IPS-20b (cell line): ENCODE measurements at regions not wholly inside any gene's neighbourhood (a gene's known extent, or its start where the extent isn't known, plus 50 kb on each side); places are given as distances from the start of the nearest gene placed in this dataset.

ENCODE experiments used
- H3K27ac ChIP-seq: one replicate; pipeline ENCODE4 v1.5.1; 2013; ENCODE audit warnings: low read length
- H3K27me3 ChIP-seq: 2 replicates; pipeline ENCODE4 v1.6.1; 2013; ENCODE audit warnings: mild to moderate bottlenecking, low read length, inconsistent platforms; ENCODE audit not compliant: insufficient read depth
- H3K36me3 ChIP-seq: 2 replicates; pipeline ENCODE4 v1.6.1; 2013; ENCODE audit warnings: low read depth, mild to moderate bottlenecking, inconsistent platforms, low read length, moderate library complexity; ENCODE audit not compliant: insufficient read depth
- H3K4me1 ChIP-seq: 2 replicates; pipeline ENCODE4 v1.6.1; 2013; ENCODE audit warnings: mild to moderate bottlenecking, control low read depth, inconsistent platforms, low read length, moderate library complexity; ENCODE audit not compliant: insufficient read depth
- H3K4me3 ChIP-seq: 2 replicates; pipeline ENCODE4 v1.5.1; 2013; ENCODE audit warnings: mild to moderate bottlenecking, low read length, inconsistent platforms
- H3K9ac ChIP-seq: 2 replicates; pipeline ENCODE4 v1.6.1; 2013; ENCODE audit warnings: low read depth, mild to moderate bottlenecking, inconsistent platforms, low read length, moderate library complexity
- H3K9me3 ChIP-seq: 2 replicates; pipeline ENCODE4 v1.6.1; 2013; ENCODE audit warnings: mild to moderate bottlenecking, low read depth, low read length, inconsistent platforms; ENCODE audit not compliant: insufficient read depth

DNA sequence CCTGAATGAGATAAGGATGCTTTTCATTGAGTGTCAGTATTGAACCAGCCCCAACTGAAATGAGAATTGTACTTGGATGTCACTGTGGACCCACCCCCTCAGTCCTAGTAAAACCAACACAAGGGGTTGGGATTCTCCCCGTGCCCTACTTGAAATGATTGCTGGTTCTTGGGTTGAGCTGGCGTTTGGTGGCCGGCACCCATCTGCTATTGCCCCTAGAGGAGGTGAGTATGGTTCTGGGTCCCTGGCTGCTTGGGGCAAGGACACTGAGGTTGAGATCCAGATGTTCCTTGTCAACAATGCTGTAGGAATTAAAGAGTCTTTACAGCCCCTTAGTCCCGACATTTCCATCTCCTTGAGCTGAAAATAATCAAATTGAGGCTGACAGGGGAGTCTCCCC lies 170.0 kb upstream of the ZNF32 start:
- H3K27ac ChIP-seq = no peak overlapping the region
- no peaks in the 10 kb centered on the region for H3K9me3 ChIP-seq
- no peaks in the 10 kb centered on the region for H3K27me3 ChIP-seq
- H3K4me1 ChIP-seq = no peaks in the 10 kb centered on the region
- no peak overlapping the region for H3K4me3 ChIP-seq
- H3K9ac ChIP-seq = no peak overlapping the region
- no peaks in the 10 kb centered on the region for H3K36me3 ChIP-seq

DNA sequence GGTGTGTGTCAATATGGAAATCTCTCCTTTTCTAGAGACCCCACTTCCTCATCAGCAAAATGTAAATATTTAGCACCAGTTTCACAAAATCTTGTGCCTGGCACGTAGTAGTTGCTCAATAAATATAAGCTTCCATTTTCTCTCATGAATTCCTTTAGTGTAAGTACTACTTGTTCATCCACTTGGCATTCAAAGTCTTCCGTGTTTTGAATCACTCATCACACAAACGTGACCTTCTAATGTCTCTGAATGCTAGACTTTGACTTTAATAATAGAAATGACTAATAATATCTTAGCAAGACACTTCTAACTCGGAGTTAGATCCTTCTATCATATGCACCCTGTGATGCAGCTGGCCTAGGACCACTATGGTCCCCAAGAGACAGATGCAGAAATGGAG lies 168.7 kb upstream of the ZNF32 start:
- no peaks in the 10 kb centered on the region for H3K9me3 ChIP-seq
- no peaks in the 10 kb centered on the region for H3K36me3 ChIP-seq
- H3K4me3 ChIP-seq = no peak overlapping the region
- H3K27me3 ChIP-seq = no peaks in the 10 kb centered on the region
- no peaks in the 10 kb centered on the region for H3K4me1 ChIP-seq
- H3K9ac ChIP-seq = no peak overlapping the region
- no peak overlapping the region for H3K27ac ChIP-seq

DNA sequence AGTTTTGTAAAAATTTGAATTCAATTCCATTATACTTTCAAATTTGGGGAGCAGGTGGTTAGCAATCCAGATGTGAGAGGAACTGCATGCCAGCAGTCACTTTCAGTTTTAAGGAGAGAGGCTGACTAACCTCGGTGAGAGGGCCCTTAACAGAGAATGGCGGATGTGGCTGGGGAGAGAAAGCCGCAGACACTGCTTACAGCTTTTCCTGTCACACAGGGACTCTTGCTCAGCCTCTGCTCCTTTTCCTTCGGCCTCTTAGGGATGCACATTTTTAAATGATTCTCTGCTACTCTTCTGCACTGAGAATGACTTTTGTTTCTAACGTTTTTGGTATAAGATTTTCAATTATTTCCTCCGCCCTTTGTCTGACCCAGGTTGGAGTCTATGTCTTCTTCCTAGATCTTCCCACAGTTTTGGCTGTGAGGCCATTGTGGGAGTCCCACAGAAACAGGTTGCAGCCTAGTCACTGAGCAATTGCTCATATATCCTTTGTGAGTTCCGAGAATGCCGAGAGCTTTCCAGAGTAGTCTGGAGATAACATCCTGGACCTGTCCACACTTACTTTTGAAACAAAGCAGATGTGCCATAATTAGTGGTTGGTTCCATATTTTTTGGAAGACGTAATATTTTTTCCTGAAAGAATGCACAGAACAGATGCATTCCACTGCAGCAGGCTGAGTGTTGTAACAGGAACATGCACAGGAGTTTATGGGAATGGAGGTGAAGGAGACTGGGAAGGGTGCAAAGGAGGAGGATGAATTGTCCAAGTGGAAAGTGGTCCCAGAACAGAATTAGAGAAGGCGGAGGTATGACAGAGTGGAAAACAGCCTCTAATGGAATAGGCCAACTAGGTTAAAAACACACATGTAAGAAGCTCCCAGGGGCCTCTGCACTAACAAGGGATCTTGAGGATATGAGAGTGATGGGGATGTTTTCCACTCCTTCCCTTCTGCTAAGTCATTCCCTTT lies 168.0 kb upstream of the ZNF32 start:
- Histone ChIP-seq H3K9me3 (no peaks in the 10 kb centered on the region), H3K27ac (no peak overlapping the region), H3K4me3 (no peak overlapping the region), H3K36me3 (no peaks in the 10 kb centered on the region), H3K27me3 (no peaks in the 10 kb centered on the region), H3K9ac (no peak overlapping the region), H3K4me1 (no peaks in the 10 kb centered on the region)

DNA sequence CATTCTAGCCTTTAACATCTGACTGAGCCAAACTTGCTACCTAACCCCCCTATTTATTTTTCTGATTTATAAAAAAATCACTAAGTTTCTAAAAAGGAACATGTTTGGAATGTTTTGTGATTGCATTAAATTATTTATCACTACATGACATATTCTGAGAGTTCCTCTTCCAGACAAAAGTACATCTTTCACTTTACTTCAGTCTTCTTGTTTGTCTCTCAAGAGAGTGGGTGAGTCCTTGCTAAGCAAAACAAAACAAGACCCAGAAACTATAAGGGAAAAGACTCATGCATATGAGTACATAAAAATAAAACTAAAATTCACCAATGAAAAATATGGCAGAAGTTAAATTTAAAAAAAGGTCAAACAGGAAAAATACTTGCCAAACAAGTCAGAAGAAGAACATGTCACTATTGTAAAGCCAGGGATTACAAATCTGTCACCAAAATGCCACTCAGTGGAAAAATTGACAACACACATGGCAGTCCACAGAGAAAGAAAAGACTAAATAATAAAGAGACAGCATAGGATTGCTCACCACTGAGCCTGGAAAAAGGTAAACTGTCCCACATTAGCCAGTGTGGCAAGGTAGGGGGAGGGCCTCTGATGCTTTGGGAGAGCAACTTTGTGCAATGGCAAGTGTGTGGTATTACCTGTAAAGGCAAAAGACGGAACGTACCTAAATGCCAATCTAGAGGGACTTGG lies 166.7 kb upstream of the ZNF32 start:
- Histone ChIP-seq H3K36me3 (no peaks in the 10 kb centered on the region), H3K27ac (no peak overlapping the region), H3K4me3 (no peak overlapping the region), H3K4me1 (no peaks in the 10 kb centered on the region), H3K9ac (no peak overlapping the region), H3K27me3 (no peaks in the 10 kb centered on the region), H3K9me3 (no peaks in the 10 kb centered on the region)

DNA sequence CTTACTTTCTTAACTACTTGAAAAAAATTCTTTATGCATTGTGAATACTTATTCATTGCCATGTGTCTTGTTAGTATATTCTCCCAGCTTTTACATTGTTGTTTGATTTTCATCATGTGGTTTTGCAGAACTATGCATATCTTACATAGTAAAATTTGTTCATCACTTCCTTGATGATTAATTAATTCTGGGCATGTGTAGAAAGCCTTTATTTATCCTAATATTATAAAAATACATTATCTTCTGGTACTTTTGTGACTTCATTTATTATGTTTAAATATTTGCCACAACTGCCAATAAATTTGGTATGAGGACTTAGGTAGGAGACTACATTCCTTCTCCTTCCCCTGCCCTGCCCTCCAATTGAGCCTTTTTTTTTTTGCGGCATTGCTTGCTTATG lies 166.0 kb upstream of the ZNF32 start:
- no peak overlapping the region for H3K4me3 ChIP-seq
- H3K27me3 ChIP-seq = no peaks in the 10 kb centered on the region
- H3K27ac ChIP-seq = no peak overlapping the region
- H3K36me3 ChIP-seq = no peaks in the 10 kb centered on the region
- H3K4me1 ChIP-seq = no peaks in the 10 kb centered on the region
- H3K9ac ChIP-seq = no peak overlapping the region
- H3K9me3 ChIP-seq = no peaks in the 10 kb centered on the region

DNA sequence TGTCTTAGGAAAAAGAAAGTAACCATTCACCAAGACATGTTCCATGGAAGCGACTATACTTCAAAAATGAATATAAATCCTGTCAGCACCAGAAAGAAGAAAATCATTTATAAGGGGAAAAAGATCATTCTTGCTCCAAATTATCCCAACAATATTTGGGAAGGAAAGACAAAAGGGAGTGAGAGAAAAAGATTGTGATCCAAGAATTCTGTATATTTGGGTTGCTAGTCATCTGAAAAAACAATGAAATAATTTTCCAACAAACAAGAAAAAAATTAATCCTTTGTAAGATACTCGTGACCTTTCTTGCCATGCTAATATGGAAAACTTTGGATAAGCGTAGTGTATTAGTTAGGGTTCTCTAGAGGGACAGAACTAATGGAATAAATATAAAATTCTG lies 163.2 kb upstream of the ZNF32 start:
- Histone ChIP-seq H3K27me3 (no peaks in the 10 kb centered on the region), H3K9me3 (no peaks in the 10 kb centered on the region), H3K27ac (no peak overlapping the region), H3K36me3 (no peaks in the 10 kb centered on the region), H3K4me3 (no peak overlapping the region), H3K9ac (no peak overlapping the region), H3K4me1 (no peaks in the 10 kb centered on the region)

DNA sequence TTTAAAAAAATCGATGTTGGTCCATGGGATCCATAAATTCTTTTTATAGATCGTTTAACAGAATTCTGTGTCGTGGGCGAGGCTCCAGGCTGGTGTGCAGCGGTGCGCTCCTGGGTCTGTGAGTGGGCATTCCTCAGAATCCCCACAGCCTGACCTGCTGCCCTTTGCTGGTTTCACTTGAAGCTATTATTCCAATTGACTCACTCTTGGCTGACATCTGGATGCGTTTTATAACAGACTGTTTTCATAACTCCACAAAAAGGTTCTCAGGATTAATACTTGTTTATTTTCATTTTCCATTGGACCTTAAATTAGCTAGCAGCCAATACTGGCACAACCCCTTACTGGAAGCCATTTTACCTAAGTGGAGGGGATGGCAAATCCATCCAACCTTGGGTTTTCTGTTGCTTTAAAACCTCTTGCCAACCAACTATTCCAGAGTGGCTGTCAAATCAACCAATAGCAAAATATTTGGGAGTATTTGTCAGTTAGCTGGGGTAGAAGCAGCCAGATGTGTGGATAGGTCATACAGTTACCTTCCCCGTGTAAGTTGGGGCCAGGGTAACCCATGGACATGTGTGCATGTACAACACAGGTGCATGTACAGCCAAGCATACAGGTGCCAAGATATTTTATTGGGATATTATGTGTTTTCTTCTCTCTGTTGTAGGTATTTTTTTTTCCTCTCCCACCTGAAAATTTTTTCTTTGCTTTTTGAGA lies 160.7 kb upstream of the ZNF32 start:
- no peak overlapping the region for H3K9ac ChIP-seq
- H3K9me3 ChIP-seq = no peaks in the 10 kb centered on the region

DNA sequence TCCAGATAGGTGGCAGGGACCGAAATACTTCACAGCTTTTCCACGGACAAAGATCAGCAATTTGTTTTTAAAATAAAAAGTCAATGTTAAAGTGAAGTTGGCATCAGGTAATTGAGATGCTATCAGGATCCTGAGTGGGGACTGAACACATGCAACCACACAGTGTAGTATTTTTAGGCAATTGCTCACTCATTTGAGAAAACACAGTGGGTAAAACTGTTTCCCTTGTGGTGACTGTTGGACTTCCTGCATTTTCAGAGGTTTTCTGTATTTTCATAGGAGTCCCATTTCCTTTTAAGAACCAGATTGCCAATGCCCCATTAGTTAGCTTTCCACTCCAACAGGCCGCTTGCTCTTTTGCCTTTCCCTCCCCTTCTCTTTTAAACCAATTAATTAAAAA lies 159.5 kb upstream of the ZNF32 start:
- no peak overlapping the region for H3K9ac ChIP-seq
- H3K36me3 ChIP-seq = no peaks in the 10 kb centered on the region
- H3K27me3 ChIP-seq = no peaks in the 10 kb centered on the region
- H3K4me1 ChIP-seq = no peaks in the 10 kb centered on the region
- H3K4me3 ChIP-seq = no peak overlapping the region
- no peaks in the 10 kb centered on the region for H3K9me3 ChIP-seq
- no peak overlapping the region for H3K27ac ChIP-seq

More for the DNA sequence above, 160.7 kb upstream of the ZNF32 start:
- Histone ChIP-seq H3K27me3 (no peaks in the 10 kb centered on the region), H3K4me1 (no peaks in the 10 kb centered on the region), H3K4me3 (no peak overlapping the region), H3K27ac (no peak overlapping the region), H3K36me3 (no peaks in the 10 kb centered on the region)

GRCh38 chr10:43806831-43807640 lies 158.4 kb upstream of the ZNF32 start:
- H3K9ac ChIP-seq = no peak overlapping the region
- no peak overlapping the region for H3K27ac ChIP-seq
- H3K36me3 ChIP-seq = no peaks in the 10 kb centered on the region
- H3K9me3 ChIP-seq = no peaks in the 10 kb centered on the region
- H3K27me3 ChIP-seq = no peaks in the 10 kb centered on the region
- H3K4me3 ChIP-seq = no peak overlapping the region
- H3K4me1 ChIP-seq = no peaks in the 10 kb centered on the region

GRCh38 chr10:43803791-43804190 lies 155.1 kb upstream of the ZNF32 start:
- Histone ChIP-seq H3K27me3 (no peaks in the 10 kb centered on the region), H3K4me1 (no peaks in the 10 kb centered on the region), H3K9me3 (no peaks in the 10 kb centered on the region), H3K9ac (no peak overlapping the region), H3K36me3 (no peaks in the 10 kb centered on the region), H3K4me3 (no peak overlapping the region), H3K27ac (no peak overlapping the region)
